Lung (tissue), 11 donors: ENCODE measurements at regions not wholly inside any gene's neighbourhood (a gene's known extent, or its start where the extent isn't known, plus 50 kb on each side); places are given as distances from the start of the nearest gene placed in this dataset.
A peak's percentile ranks its signal among the peaks of the same experiment; 100 is the strongest.

Experiments
- ATAC-seq: fragments of 200-7000 bp; cut with Tn5 transposase; one replicate; pipeline ENCODE4 v1.9.1; 2020; ENCODE audit warnings: moderate number of reproducible peaks; ENCODE audit not compliant: insufficient read depth, low FRiP score
- DNase-seq, 3 donors: peaks; one replicate each; pipeline ENCODE4 v3.0.0-alpha.2; 2013 to 2017
- H3K27ac ChIP-seq, 2 donors: one replicate each; pipeline ENCODE4 v1.5.1; 2013; ENCODE audit warnings: mild to moderate bottlenecking in 2 of 2, moderate library complexity in 2 of 2, control low read depth in 1 of 2, inconsistent platforms in 1 of 2, low read depth in 1 of 2, low read length in 1 of 2
- H3K27me3 ChIP-seq, 3 donors: one replicate each; pipeline ENCODE4 v1.5.1; 2013; ENCODE audit warnings: low read length in 2 of 3; ENCODE audit not compliant: control insufficient read depth in 3 of 3, insufficient read depth in 3 of 3
- H3K36me3 ChIP-seq, 4 donors: one replicate each; pipeline ENCODE4 v1.5.1; 2013; ENCODE audit warnings: low read length in 4 of 4, mild to moderate bottlenecking in 1 of 4, moderate library complexity in 1 of 4; ENCODE audit not compliant: control insufficient read depth in 4 of 4, insufficient read depth in 4 of 4
- H3K4me1 ChIP-seq, 5 donors: one replicate each; pipeline ENCODE4 v1.5.1; 2013; ENCODE audit warnings: low read length in 5 of 5, mild to moderate bottlenecking in 2 of 5, moderate library complexity in 1 of 5; ENCODE audit not compliant: control insufficient read depth in 5 of 5, insufficient read depth in 5 of 5
- H3K4me3 ChIP-seq: one replicate; pipeline ENCODE4 v1.5.1; 2013; ENCODE audit warnings: mild to moderate bottlenecking, control low read depth, moderate library complexity
- H3K9ac ChIP-seq, 2 donors: one replicate each; pipeline ENCODE4 v1.5.1; 2013; ENCODE audit warnings: low read length in 2 of 2, control low read depth in 1 of 2; ENCODE audit not compliant: insufficient read depth in 1 of 2
- H3K9me3 ChIP-seq, 4 donors: one replicate each; pipeline ENCODE4 v1.5.1; 2013; ENCODE audit warnings: low read length in 3 of 4, mild to moderate bottlenecking in 1 of 4, moderate library complexity in 1 of 4; ENCODE audit not compliant: control insufficient read depth in 4 of 4, insufficient read depth in 3 of 4
- WGBS, 2 donors: extraction: QIAGEN DNeasy Blood & Tissue Kit; methylation state at CpG; one replicate each; pipeline ENCODE4 v1.1.7; 2013; 5-methylcytosine and 5-hydroxymethylcytosine counted together
- TF ChIP-seq, protein P1 (sequence below): IDR thresholded peaks from 2 replicates; pipeline ENCODE4 v1.5.1; 2012; ENCODE audit warnings: mild to moderate bottlenecking; ENCODE audit errors: control extremely low read depth, extremely low read depth
- donor health status: control.
- donor health status: control.
- donor health status: Bipolar disorder and iron deficiency.
- donor health status: healthy.
- donor health status: DM: yes; HTN: yes; CAD: no.

DNA sequence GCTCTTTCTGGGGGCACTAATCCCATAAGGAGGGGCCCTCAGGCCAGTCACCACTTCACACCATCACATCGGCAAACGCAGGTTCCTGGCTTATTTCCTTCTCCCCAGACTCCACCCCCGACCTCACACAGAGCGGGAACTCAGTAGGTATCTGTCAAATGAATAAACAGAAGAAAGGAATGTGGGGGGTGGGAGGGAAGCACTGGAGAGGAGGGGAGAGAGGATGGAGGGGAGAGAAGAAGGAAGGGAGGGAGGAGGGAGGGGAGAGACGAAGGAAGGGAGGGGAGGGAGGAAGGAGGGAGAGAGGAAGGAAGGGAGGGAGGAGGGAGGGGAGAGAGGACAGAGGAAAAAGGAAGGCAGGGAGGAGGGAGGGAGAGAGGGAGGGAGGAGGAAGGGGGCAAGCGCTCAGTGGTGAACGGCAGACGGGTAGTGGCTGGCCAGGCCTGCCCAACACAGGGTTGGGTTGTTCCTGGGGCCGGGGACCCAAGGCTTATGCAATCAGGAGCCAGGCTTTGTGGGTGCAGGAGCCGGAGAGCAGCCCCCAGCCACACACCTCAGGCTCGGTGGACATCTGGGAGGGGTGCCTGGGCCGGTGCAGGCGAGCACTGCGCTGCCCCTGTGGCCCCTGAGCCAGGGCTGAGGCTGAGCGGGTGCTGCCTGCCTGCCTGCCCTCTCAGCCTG lies 52.6 kb upstream of the FBRSL1 start:
- H3K27me3 ChIP-seq: no peaks in the 10 kb centered on the region
- 9 to 14% methylated on average over 15 of the region's 15 CpGs for WGBS, 2 donors
- no peak overlapping the region for H3K9ac ChIP-seq
- no peak overlapping the region for H3K27ac ChIP-seq
- ATAC-seq: no peak
- H3K9me3 ChIP-seq: peaks cover 0 to 3% (median 0%) of the 10 kb centered on the region in 4 donors
- H3K36me3 ChIP-seq: no peaks in the 10 kb centered on the region
- H3K4me1 ChIP-seq: peaks cover 0 to 37% (median 12%) of the 10 kb centered on the region in 5 donors
- no peak overlapping the region for H3K4me3 ChIP-seq
- peak; percentile 67 to 91 (median 70) for DNase-seq
- TF ChIP-seq, protein P1, sequence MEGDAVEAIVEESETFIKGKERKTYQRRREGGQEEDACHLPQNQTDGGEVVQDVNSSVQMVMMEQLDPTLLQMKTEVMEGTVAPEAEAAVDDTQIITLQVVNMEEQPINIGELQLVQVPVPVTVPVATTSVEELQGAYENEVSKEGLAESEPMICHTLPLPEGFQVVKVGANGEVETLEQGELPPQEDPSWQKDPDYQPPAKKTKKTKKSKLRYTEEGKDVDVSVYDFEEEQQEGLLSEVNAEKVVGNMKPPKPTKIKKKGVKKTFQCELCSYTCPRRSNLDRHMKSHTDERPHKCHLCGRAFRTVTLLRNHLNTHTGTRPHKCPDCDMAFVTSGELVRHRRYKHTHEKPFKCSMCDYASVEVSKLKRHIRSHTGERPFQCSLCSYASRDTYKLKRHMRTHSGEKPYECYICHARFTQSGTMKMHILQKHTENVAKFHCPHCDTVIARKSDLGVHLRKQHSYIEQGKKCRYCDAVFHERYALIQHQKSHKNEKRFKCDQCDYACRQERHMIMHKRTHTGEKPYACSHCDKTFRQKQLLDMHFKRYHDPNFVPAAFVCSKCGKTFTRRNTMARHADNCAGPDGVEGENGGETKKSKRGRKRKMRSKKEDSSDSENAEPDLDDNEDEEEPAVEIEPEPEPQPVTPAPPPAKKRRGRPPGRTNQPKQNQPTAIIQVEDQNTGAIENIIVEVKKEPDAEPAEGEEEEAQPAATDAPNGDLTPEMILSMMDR: no peak

DNA sequence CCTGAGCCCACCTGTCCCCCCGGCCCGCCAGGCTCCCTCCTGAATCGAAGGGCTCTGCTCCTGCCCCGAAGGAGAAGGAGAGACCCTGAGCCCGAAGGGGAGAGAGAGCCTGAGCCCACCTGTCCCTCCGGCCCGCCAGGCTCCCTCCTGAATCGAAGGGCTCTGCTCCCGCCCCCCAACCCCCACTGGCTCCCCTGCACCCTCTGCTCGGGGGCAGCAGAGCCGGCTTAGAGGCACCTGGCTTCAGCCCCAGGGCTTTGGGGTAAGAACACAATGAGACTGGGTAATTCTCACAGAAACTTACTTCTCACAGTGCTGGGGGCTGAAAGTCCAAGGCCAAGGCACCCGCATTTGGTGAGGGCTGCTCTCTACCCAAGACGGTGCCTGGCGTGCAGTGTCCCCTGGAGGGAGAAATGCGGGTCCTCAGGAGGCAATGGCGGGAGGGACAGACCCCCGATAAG lies 53.1 kb upstream of the FBRSL1 start:
- TF ChIP-seq, protein P1: no peak
- ATAC-seq (no peak), DNase-seq (no peak)
- Histone ChIP-seq H3K9me3 (peaks cover 0 to 3% (median 0%) of the 10 kb centered on the region in 4 donors), H3K4me3 (no peak overlapping the region), H3K9ac (no peak overlapping the region), H3K27ac (no peak overlapping the region), H3K4me1 (peaks cover 0 to 43% (median 15%) of the 10 kb centered on the region in 5 donors), H3K36me3 (no peaks in the 10 kb centered on the region), H3K27me3 (no peaks in the 10 kb centered on the region)
- 67 to 74% methylated on average over 14 to 17 of the region's 17 CpGs for WGBS, 2 donors

- Histone ChIP-seq H3K4me1 (peaks cover 0 to 55% (median 25%) of the 10 kb centered on the region in 5 donors), H3K27ac (no peak overlapping the region), H3K9ac (no peak overlapping the region), H3K4me3 (no peak overlapping the region), H3K9me3 (peaks cover 0 to 3% (median 0%) of the 10 kb centered on the region in 4 donors), H3K27me3 (no peaks in the 10 kb centered on the region), H3K36me3 (no peaks in the 10 kb centered on the region)
- 93 to 97% methylated on average over 34 to 39 of the region's 39 CpGs for WGBS, 2 donors
- TF ChIP-seq, protein P1: no peak
- DNase-seq (no peak), ATAC-seq (no peak)
These were observed 54.3 kb upstream of the FBRSL1 start for GRCh38 chr12:132435486-132436187.
